C4-2B (cell line): ENCODE measurements at regions not wholly inside any gene's neighbourhood (a gene's known extent, or its start where the extent isn't known, plus 50 kb on each side); places are given as distances from the start of the nearest gene placed in this dataset.

Source experiments
- CTCF ChIP-seq: fragments of 450-650 bp; conservative IDR thresholded peaks from 2 replicates; pipeline ENCODE4 v1.5.1; 2017; ENCODE audit warnings: mild to moderate bottlenecking
- ZFX ChIP-seq: fragments of 450-650 bp; IDR thresholded peaks from 2 replicates; pipeline ENCODE4 v1.6.1; 2017

- no peak for TF ChIP-seq CTCF
- no peak for TF ChIP-seq ZFX
Measured at GRCh38 chr4:17433827-17434226, 78.1 kb downstream of the QDPR start.
